Ishikawa (cell line): ENCODE measurements at regions not wholly inside any gene's neighbourhood (a gene's known extent, or its start where the extent isn't known, plus 50 kb on each side); places are given as distances from the start of the nearest gene placed in this dataset.

ENCODE experiments used
- CEBPB ChIP-seq: IDR thresholded peaks from 2 replicates; pipeline ENCODE4 v1.6.1; 2012
- CREB1 ChIP-seq: IDR thresholded peaks from 2 replicates; pipeline ENCODE4 v1.6.1; 2012; ENCODE audit warnings: low read depth
- EGR1 ChIP-seq: IDR thresholded peaks from 2 replicates; pipeline ENCODE4 v1.6.1; 2012
- EP300 ChIP-seq: IDR thresholded peaks from 2 replicates; pipeline ENCODE4 v1.6.1; 2012; ENCODE audit warnings: borderline replicate concordance
- FOXM1 ChIP-seq: IDR thresholded peaks from 2 replicates; pipeline ENCODE4 v1.6.1; 2012; ENCODE audit warnings: low read depth, borderline replicate concordance
- MAX ChIP-seq: IDR thresholded peaks from 2 replicates; pipeline ENCODE4 v1.6.1; 2012
- NFIC ChIP-seq: IDR thresholded peaks from 2 replicates; pipeline ENCODE4 v1.6.1; 2012
- RAD21 ChIP-seq: IDR thresholded peaks from 2 replicates; pipeline ENCODE4 v1.6.1; 2012; ENCODE audit warnings: low read depth
- REST ChIP-seq: IDR thresholded peaks from 2 replicates; pipeline ENCODE4 v1.6.1; 2012; ENCODE audit warnings: low read depth, mild to moderate bottlenecking
- TAF1 ChIP-seq: IDR thresholded peaks from 2 replicates; pipeline ENCODE4 v1.6.1; 2012; ENCODE audit warnings: low read depth, mild to moderate bottlenecking
- TCF12 ChIP-seq: IDR thresholded peaks from 2 replicates; pipeline ENCODE4 v1.6.1; 2012; ENCODE audit warnings: low read depth
- TEAD4 ChIP-seq: IDR thresholded peaks from 2 replicates; pipeline ENCODE4 v1.6.1; 2012
- USF1 ChIP-seq: IDR thresholded peaks from 2 replicates; pipeline ENCODE4 v1.6.1; 2012
- YY1 ChIP-seq: IDR thresholded peaks from 2 replicates; pipeline ENCODE4 v1.6.1; 2012; ENCODE audit warnings: low read depth
- ZBTB7A ChIP-seq: IDR thresholded peaks from 2 replicates; pipeline ENCODE4 v1.6.1; 2012; ENCODE audit warnings: low read depth

GRCh38 chr2:18413676-18414396 lies 146.6 kb downstream of the RDH14 start:
- no peak for TF ChIP-seq NFIC
- TF ChIP-seq CREB1: no peak
- no peak for TF ChIP-seq EGR1
- no peak for TF ChIP-seq USF1
- no peak for TF ChIP-seq EP300
- TF ChIP-seq TAF1: no peak
- TF ChIP-seq YY1: no peak
- TF ChIP-seq TCF12: no peak
- no peak for TF ChIP-seq MAX
- no peak for TF ChIP-seq REST
- TF ChIP-seq RAD21: no peak
- TF ChIP-seq FOXM1: no peak
- no peak for TF ChIP-seq ZBTB7A

- TF ChIP-seq EP300: no peak
- no peak for TF ChIP-seq ZBTB7A
- no peak for TF ChIP-seq TAF1
- TF ChIP-seq YY1: no peak
- no peak for TF ChIP-seq CREB1
- no peak for TF ChIP-seq REST
- no peak for TF ChIP-seq EGR1
These were observed 147.3 kb downstream of the RDH14 start for GRCh38 chr2:18412980-18413675.

- no peak for TF ChIP-seq TAF1
- TF ChIP-seq NFIC: no peak
- no peak for TF ChIP-seq EGR1
- TF ChIP-seq REST: no peak
- TF ChIP-seq FOXM1: no peak
- TF ChIP-seq ZBTB7A: no peak
- no peak for TF ChIP-seq RAD21
- TF ChIP-seq TCF12: no peak
- no peak for TF ChIP-seq CEBPB
- no peak for TF ChIP-seq EP300
- no peak for TF ChIP-seq USF1
- no peak for TF ChIP-seq TEAD4
- no peak for TF ChIP-seq MAX
- no peak for TF ChIP-seq YY1
- TF ChIP-seq CREB1: no peak
These were observed 148.8 kb downstream of the RDH14 start for GRCh38 chr2:18411626-18412025.

- TF ChIP-seq CEBPB: no peak
These were observed 149.9 kb downstream of the RDH14 start for GRCh38 chr2:18410543-18410942.
